KOPT-K1 (cell line): ENCODE measurements at regions not wholly inside any gene's neighbourhood (a gene's known extent, or its start where the extent isn't known, plus 50 kb on each side); places are given as distances from the start of the nearest gene placed in this dataset.

Source experiments
- H3K27ac ChIP-seq: fragments of 200-600 bp; sonication (generic); 2 replicates; pipeline ENCODE4 v1.5.1; 2016; ENCODE audit warnings: antibody characterized with exemption, mild to moderate bottlenecking, low read depth, low read length; ENCODE audit not compliant: poor library complexity, severe bottlenecking
- H3K36me3 ChIP-seq: fragments of 200-600 bp; sonication (generic); 2 replicates; pipeline ENCODE4 v1.5.1; 2017; ENCODE audit warnings: antibody characterized with exemption, mild to moderate bottlenecking, low read length, moderate library complexity; ENCODE audit not compliant: insufficient read depth
- H3K9me3 ChIP-seq: fragments of 200-600 bp; sonication (generic); 2 replicates; pipeline ENCODE4 v1.5.1; 2017; ENCODE audit warnings: antibody characterized with exemption, low read length, mild to moderate bottlenecking; ENCODE audit not compliant: insufficient read depth, poor library complexity, severe bottlenecking

GRCh38 chr12:111209811-111210210 is 159.1 kb downstream of the PHETA1 start:
- Histone ChIP-seq H3K9me3 (no peaks in the 10 kb centered on the region), H3K36me3 (no peaks in the 10 kb centered on the region), H3K27ac (no peak overlapping the region)

- no peak overlapping the region for H3K27ac ChIP-seq
- H3K36me3 ChIP-seq, result no peaks in the 10 kb centered on the region
- no peaks in the 10 kb centered on the region for H3K9me3 ChIP-seq
These were observed 161.1 kb downstream of the PHETA1 start for GRCh38 chr12:111207761-111208160.

GRCh38 chr12:111204788-111205241 is 164.1 kb downstream of the PHETA1 start:
- H3K9me3 ChIP-seq, result no peaks in the 10 kb centered on the region
- H3K27ac ChIP-seq, result no peak overlapping the region
- no peaks in the 10 kb centered on the region for H3K36me3 ChIP-seq

GRCh38 chr12:111203969-111204368 is 164.9 kb downstream of the PHETA1 start:
- no peak overlapping the region for H3K27ac ChIP-seq
- H3K36me3 ChIP-seq, result no peaks in the 10 kb centered on the region
- H3K9me3 ChIP-seq, result no peaks in the 10 kb centered on the region

- Histone ChIP-seq H3K36me3 (no peaks in the 10 kb centered on the region), H3K9me3 (no peaks in the 10 kb centered on the region), H3K27ac (no peak overlapping the region)
These were observed 165.4 kb downstream of the PHETA1 start for GRCh38 chr12:111203446-111203845.

GRCh38 chr12:111202237-111202915 is 166.5 kb downstream of the PHETA1 start:
- Histone ChIP-seq H3K9me3 (no peaks in the 10 kb centered on the region), H3K27ac (no peak overlapping the region), H3K36me3 (no peaks in the 10 kb centered on the region)

- H3K27ac ChIP-seq, result no peak overlapping the region
- no peaks in the 10 kb centered on the region for H3K36me3 ChIP-seq
- H3K9me3 ChIP-seq, result no peaks in the 10 kb centered on the region
These were observed 167.2 kb downstream of the PHETA1 start for GRCh38 chr12:111201495-111202236.

- H3K36me3 ChIP-seq, result no peaks in the 10 kb centered on the region
- H3K27ac ChIP-seq, result no peak overlapping the region
- H3K9me3 ChIP-seq, result no peaks in the 10 kb centered on the region
These were observed 167.9 kb downstream of the PHETA1 start for GRCh38 chr12:111201036-111201435.

- H3K9me3 ChIP-seq, result no peaks in the 10 kb centered on the region
- no peaks in the 10 kb centered on the region for H3K36me3 ChIP-seq
- H3K27ac ChIP-seq, result no peak overlapping the region
These were observed 171.4 kb downstream of the PHETA1 start for GRCh38 chr12:111197376-111197944.

GRCh38 chr12:111196532-111196931 is 172.4 kb downstream of the PHETA1 start:
- no peak overlapping the region for H3K27ac ChIP-seq
- no peaks in the 10 kb centered on the region for H3K9me3 ChIP-seq
- H3K36me3 ChIP-seq, result no peaks in the 10 kb centered on the region

GRCh38 chr12:111195316-111195715 is 173.6 kb downstream of the PHETA1 start:
- Histone ChIP-seq H3K36me3 (no peaks in the 10 kb centered on the region), H3K9me3 (no peaks in the 10 kb centered on the region), H3K27ac (no peak overlapping the region)

GRCh38 chr12:111194703-111195051 is 174.2 kb downstream of the PHETA1 start:
- H3K36me3 ChIP-seq, result no peaks in the 10 kb centered on the region
- H3K27ac ChIP-seq, result no peak overlapping the region
- H3K9me3 ChIP-seq, result no peaks in the 10 kb centered on the region

- Histone ChIP-seq H3K9me3 (no peaks in the 10 kb centered on the region), H3K36me3 (no peaks in the 10 kb centered on the region), H3K27ac (no peak overlapping the region)
These were observed 174.8 kb downstream of the PHETA1 start for GRCh38 chr12:111193977-111194702.

GRCh38 chr12:111193496-111193895 is 175.4 kb downstream of the PHETA1 start:
- no peaks in the 10 kb centered on the region for H3K36me3 ChIP-seq
- no peaks in the 10 kb centered on the region for H3K9me3 ChIP-seq
- H3K27ac ChIP-seq, result no peak overlapping the region

GRCh38 chr12:111193067-111193466 is 175.8 kb downstream of the PHETA1 start:
- Histone ChIP-seq H3K36me3 (no peaks in the 10 kb centered on the region), H3K9me3 (no peaks in the 10 kb centered on the region), H3K27ac (no peak overlapping the region)
